ENCODE measurements at regions not wholly inside any gene's neighbourhood (a gene's known extent, or its start where the extent isn't known, plus 50 kb on each side); places are given as distances from the start of the nearest gene placed in this dataset.

- no peak for DNase-seq (ENCODE audit: low read depth in 2 of 2)
These were observed 617.7 kb upstream of the C9orf72 start for GRCh38 chr9:28190981-28191380.

DNA sequence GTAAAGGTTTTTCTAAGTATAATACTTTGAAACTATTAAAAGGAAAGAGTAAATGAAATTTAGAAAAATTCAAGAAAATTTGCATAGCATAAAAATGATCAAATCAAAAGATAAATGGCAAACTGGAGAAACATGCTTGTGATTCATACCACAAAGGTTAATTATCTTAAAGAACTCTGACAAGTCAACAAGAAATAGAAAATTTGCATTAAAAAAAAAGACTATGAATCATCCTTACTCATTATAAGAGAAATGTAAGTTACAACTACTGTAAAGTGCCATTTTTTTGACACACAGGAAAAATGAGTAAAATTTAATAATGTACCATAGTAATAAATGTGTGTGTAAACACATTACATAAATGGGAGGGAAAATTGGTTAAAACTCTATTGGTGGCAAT lies 624.4 kb upstream of the C9orf72 start:
- DNase-seq (ENCODE audit: low read depth in 2 of 2), result no peak

GRCh38 chr9:28203036-28203435 lies 629.8 kb upstream of the C9orf72 start:
- DNase-seq (ENCODE audit: low read depth in 2 of 2), result no peak

DNA sequence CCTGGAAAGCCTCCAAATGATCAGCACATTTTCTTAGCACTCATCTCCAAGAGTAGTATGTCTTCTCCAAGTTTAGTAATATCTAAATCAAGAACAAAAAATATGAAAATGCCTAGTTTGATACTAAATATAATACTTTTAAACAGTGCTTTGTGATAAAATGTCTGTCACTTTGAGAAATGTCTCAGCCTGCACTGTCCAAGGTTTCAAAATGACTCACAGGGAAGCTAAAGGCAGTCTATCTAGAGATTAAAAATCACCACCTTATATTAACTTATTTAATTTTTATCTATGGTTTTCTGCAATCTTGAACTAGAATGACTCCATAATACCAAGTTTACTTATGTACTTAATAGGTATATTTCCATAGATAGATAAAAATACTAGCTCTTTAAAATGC lies 633.0 kb upstream of the C9orf72 start:
- DNase-seq (ENCODE audit: low read depth in 2 of 2), result no peak

DNA sequence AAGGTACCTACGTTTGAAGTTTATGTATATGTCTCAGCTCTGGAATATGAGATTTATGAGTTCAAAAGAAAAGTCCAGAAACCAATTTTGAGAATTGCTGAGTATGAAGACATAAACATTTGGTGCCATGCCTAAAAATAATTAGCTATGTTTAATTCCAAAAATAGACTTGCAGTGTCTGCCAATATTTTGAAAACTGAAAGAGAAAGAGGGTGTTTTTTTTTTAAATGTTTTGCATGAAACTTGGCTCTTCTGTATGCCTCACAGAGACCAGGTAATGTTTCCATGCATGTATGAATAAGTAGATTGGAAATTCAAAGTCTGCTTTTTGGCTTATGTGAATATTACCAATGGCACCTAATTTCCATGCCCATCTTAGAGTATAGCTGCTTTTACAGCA lies 634.4 kb upstream of the C9orf72 start:
- DNase-seq (ENCODE audit: low read depth in 2 of 2), result no peak

GRCh38 chr9:28209130-28209529 lies 635.8 kb upstream of the C9orf72 start:
- no peak for DNase-seq (ENCODE audit: low read depth in 2 of 2)

- DNase-seq (ENCODE audit: low read depth in 2 of 2), result no peak
These were observed 639.7 kb upstream of the C9orf72 start for GRCh38 chr9:28212979-28213378.

DNA sequence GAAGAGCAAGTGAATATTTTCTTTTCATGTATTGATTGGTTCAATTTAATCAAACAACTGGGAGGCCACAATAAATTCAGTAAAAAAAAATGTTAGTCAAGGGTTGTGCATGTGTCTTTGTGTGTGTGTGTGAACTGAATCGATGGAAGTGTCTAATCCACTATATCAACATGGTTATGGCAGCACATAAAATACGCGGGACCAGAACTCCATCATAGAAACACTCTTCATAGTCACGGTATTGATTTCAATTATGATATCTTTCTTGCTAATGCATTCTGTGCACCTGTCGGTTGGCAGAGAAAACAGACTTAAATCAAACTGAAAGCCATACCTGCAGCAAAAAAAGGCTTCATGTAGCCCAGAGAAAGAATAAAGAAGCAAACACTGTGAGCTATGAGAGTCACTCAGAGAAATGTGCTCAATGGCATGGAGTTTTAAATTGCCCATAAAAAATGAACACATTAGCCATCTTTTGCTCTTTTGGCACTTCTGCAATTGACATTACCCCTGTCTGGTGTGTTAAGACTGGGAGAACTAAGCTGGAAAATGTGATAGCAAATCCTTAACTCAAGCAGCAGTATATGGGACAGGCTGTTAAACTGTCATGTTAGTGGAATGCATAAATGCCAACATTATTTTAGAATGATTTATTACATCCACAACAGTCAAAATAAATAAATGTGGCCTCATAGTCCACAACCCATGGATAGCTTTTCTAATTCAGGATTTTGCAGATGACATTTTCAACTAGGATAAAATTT lies 642.4 kb upstream of the C9orf72 start:
- no peak for DNase-seq (ENCODE audit: low read depth in 2 of 2)

GRCh38 chr9:28232686-28233085 lies 659.4 kb upstream of the C9orf72 start:
- no peak for DNase-seq (ENCODE audit: low read depth in 2 of 2)

- no peak for DNase-seq (ENCODE audit: low read depth in 2 of 2)
These were observed 661.0 kb upstream of the C9orf72 start for GRCh38 chr9:28234133-28234893.

DNA sequence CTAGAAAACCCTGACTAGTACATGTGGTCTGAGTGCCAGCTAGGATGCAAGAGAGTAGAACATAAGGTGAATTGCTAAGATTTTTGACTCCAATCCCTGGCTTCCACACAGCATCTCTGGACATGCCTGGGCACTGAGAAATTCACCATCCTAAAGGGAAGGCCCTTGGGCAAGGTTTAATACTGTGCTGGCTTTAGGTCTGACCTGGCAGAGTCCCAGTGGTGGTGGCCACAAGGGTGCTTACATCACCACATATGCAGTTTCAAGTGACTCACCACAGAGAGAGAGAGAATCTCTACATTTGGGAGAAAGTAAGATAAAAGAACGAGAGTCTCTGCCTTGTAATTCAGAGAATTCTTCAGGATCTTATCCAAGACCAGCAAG lies 661.6 kb upstream of the C9orf72 start:
- no peak for DNase-seq (ENCODE audit: low read depth in 2 of 2)

- DNase-seq (ENCODE audit: low read depth in 2 of 2), result no peak
These were observed 676.1 kb upstream of the C9orf72 start for GRCh38 chr9:28249424-28249823.

GRCh38 chr9:28255174-28255573 lies 681.9 kb upstream of the C9orf72 start:
- no peak for DNase-seq (ENCODE audit: low read depth in 2 of 2)

- DNase-seq (ENCODE audit: low read depth in 2 of 2), result no peak
These were observed 687.0 kb upstream of the C9orf72 start for GRCh38 chr9:28260330-28260729.

- no peak for DNase-seq (ENCODE audit: low read depth in 2 of 2)
These were observed 691.1 kb upstream of the C9orf72 start for GRCh38 chr9:28264368-28264767.

DNA sequence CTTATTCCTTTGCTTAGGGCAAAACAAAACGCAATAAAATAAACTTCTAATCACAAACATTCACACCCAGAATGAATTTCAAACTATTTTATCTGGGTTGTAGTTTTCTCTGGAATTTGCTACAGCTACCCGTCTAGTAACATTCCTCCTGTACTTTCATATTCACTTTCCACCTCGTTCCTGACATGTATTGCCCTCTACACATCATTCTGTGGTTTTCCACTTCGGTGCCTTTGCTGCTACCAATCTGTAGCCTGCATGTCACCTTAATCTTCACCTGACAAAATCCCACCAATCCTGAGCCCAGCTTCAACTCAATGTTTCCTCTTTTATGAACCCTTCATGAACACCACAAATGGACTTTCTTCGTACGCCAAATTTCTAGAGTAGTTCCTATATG lies 694.1 kb upstream of the C9orf72 start:
- DNase-seq (ENCODE audit: low read depth in 2 of 2), result no peak

DNA sequence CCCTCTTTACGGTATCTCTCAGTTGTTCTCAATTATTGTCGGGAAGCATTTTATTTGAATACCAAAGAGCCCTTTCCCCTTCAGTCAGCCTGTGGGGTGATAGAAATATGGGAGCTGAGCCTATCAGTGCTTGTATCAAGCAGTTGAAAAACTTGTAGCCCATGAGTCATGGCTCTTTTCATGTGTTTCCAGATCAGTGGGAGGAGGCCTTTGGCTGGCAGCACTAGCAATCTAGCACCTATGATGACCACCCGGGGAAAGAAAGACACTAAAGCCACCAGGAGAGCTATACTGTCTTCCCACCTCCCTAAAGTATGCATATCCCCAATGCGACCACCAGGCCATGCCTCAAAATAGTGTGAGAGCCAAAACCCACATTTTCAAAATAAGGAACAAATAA lies 696.9 kb upstream of the C9orf72 start:
- no peak for DNase-seq (ENCODE audit: low read depth in 2 of 2)

- no peak for DNase-seq (ENCODE audit: low read depth in 2 of 2)
These were observed 698.8 kb upstream of the C9orf72 start for GRCh38 chr9:28272127-28272526.

GRCh38 chr9:28287455-28287854 lies 714.2 kb upstream of the C9orf72 start:
- no peak for DNase-seq (ENCODE audit: low read depth in 2 of 2)

DNA sequence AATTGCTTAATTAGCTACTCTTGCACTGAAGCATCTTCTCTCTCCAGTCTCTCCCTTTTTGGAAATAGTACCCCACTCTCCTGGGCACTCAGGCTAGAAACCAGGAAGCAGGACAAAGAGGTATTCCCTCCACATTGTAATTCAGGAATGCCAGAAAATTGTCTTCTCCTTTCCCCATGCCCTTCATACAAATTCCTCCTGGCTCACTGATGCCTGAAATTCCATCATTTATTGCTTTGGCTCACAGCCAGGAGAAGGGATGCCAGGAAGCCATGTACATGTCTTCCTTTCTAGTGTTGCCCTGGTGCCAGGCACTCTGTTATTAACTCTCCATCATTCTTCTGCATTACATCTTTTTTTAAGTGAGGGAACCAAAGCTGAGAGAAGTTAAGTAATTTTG lies 716.5 kb upstream of the C9orf72 start:
- no peak for DNase-seq (ENCODE audit: low read depth in 2 of 2)

DNA sequence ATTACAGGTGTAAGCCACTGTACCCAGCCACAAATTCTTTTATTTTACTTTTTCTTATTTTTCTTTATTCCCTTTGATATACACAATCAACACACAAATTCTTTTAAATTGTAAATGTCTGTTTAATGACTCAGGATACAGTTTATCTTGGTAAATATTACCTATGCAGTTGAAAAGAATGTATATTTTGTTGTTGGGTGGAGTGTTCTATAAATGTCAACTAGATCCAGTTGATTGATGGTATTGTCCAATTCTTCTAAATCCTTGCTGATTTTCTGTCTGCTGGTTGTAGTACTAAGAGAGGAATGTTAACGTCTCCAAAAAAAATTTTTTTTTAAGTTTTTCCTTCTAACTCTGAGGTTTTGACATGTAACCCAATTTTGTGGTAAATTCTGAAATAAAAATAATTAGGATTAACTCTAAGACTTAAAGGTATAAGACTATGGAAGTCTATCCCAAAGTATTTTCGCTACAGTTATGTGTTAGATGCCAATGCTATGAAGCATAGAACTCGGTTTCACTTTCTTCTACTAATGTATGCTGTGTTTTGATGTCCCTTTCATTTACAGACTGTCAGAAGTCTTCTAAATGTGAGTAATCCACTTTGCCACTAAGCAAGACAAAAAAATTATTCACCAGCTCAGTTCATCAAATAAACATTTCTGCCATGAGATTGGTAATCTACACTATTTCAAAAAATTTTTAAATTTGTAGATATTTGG lies 720.2 kb upstream of the C9orf72 start:
- DNase-seq (ENCODE audit: low read depth in 2 of 2), result no peak

GRCh38 chr9:28301281-28301680 lies 728.0 kb upstream of the C9orf72 start:
- DNase-seq (ENCODE audit: low read depth in 2 of 2), result no peak

GRCh38 chr9:28317745-28318144 lies 744.5 kb upstream of the C9orf72 start:
- DNase-seq (ENCODE audit: low read depth in 2 of 2), result no peak

Measured in stimulated activated CD4-positive, alpha-beta T cell treated with anti-CD3 and anti-CD28 coated beads, Interleukin-12 subunit alpha, Interleukin-12 subunit beta, amount 100 ng/mL, for 24 hours (primary cell).